ENCODE measurements at regions not wholly inside any gene's neighbourhood (a gene's known extent, or its start where the extent isn't known, plus 50 kb on each side); places are given as distances from the start of the nearest gene placed in this dataset.

DNA sequence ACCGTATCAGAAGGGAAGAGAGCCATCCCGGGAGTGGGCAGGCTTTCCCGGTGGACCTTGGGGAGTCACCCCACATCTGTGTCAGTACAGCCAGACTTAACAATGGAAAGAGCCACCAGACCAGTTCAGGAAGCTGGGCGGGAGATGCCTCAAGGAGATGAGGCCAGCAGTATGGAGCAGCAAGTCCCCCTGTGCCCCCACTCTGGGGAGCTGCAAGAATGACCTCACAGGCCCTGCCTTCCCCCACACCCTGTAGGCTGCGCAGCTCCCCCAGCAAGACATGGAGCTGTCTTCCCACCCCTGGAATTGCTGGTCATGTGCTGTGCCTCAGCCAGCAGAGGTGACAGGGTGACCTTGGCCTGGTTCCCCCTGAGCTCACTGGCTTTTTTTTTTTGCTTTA is 76.8 kb upstream of the INSIG1 start (continued):
- TF ChIP-seq ZNF274 (IDR thresholded peaks at IDR 0.05; ENCODE audit: low read depth, low read length) = no peak

DNA sequence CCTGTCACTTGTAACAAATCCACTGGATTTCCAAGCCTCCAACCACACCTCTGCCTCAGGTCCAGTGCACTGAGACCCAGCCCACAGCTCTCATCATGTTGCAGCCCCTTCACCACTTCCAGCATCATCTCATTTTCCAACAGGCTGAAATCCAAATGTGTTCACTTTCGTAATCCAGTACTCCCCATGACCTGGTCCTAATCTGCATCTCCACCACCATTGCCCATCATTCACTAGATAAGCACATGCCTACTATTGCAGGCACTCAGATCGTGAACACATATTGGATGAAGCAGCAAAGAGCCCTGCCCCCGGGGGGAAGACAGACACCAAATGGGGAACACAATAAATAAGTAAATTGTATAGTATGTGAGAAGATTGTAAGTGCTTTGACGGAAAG is 76.1 kb upstream of the INSIG1 start:
- intact Hi-C loops (cut with micrococcal nuclease) = no loop called here
- Histone ChIP-seq H3K79me2 (ENCODE audit: insufficient read depth, low read length) (no peaks in the 10 kb centered on the region), H3K27me3 (ENCODE audit: insufficient read depth, low read length) (no peaks in the 10 kb centered on the region), H3K9me3 (ENCODE audit: control insufficient read depth in 1 of 2, insufficient read depth in 1 of 2, low read depth in 1 of 2, low read length in 2 of 2) (no peaks in the 10 kb centered on the region), H3K4me3 (replicated peaks in 1 of 2; ENCODE audit: low read depth in 1 of 2, low read length in 2 of 2) (no peak overlapping the region), H4K20me1 (ENCODE audit: insufficient read depth) (no peaks in the 10 kb centered on the region), H2AFZ (ENCODE audit: low read depth, low read length, poor library complexity, severe bottlenecking) (no peak overlapping the region), H3K36me3 (ENCODE audit: control insufficient read depth in 1 of 2, insufficient read depth in 2 of 2, low read length in 2 of 2) (no peaks in the 10 kb centered on the region), H3K4me2 (ENCODE audit: low read length) (no peak overlapping the region), H3K9ac (ENCODE audit: low read length) (no peak overlapping the region), H3K9me2 (ENCODE audit: insufficient read depth) (no peaks in the 10 kb centered on the region), H3K4me1 (ENCODE audit: control insufficient read depth in 1 of 2, insufficient read depth in 2 of 2, low read length in 2 of 2) (peaks cover 0 to 3% of the 10 kb centered on the region in 2 experiments; a peak in 1 of 4 replicates), H3K27ac (ENCODE audit: low read depth, low read length) (no peak overlapping the region)
- TF ChIP-seq YY1 (IDR thresholded peaks at IDR 0.05; ENCODE audit: extremely low read depth, insufficient replicate concordance, low read depth, low read length) = no peak
- TF ChIP-seq POLR2A (IDR thresholded peaks at IDR 0.05; ENCODE audit: borderline replicate concordance, extremely low read depth, insufficient read depth, insufficient read length) = no peak
- TF ChIP-seq SRF (IDR thresholded peaks at IDR 0.05; ENCODE audit: low read depth) = no peak
- no peak for TF ChIP-seq TCF7L2 (IDR thresholded peaks at IDR 0.05; ENCODE audit: borderline replicate concordance, extremely low read depth, insufficient read depth, insufficient read length)
- TF ChIP-seq, protein P1, sequence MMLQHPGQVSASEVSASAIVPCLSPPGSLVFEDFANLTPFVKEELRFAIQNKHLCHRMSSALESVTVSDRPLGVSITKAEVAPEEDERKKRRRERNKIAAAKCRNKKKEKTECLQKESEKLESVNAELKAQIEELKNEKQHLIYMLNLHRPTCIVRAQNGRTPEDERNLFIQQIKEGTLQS (IDR thresholded peaks at IDR 0.05) = no peak
- no peak for TF ChIP-seq SP1 (IDR thresholded peaks at IDR 0.05; ENCODE audit: low read depth)
- TF ChIP-seq EZH2phosphoT487 (IDR thresholded peaks at IDR 0.05; ENCODE audit: borderline replicate concordance) = no peak
- TF ChIP-seq ZNF274 (IDR thresholded peaks at IDR 0.05; ENCODE audit: low read depth, low read length) = no peak
- TF ChIP-seq, protein P2, sequence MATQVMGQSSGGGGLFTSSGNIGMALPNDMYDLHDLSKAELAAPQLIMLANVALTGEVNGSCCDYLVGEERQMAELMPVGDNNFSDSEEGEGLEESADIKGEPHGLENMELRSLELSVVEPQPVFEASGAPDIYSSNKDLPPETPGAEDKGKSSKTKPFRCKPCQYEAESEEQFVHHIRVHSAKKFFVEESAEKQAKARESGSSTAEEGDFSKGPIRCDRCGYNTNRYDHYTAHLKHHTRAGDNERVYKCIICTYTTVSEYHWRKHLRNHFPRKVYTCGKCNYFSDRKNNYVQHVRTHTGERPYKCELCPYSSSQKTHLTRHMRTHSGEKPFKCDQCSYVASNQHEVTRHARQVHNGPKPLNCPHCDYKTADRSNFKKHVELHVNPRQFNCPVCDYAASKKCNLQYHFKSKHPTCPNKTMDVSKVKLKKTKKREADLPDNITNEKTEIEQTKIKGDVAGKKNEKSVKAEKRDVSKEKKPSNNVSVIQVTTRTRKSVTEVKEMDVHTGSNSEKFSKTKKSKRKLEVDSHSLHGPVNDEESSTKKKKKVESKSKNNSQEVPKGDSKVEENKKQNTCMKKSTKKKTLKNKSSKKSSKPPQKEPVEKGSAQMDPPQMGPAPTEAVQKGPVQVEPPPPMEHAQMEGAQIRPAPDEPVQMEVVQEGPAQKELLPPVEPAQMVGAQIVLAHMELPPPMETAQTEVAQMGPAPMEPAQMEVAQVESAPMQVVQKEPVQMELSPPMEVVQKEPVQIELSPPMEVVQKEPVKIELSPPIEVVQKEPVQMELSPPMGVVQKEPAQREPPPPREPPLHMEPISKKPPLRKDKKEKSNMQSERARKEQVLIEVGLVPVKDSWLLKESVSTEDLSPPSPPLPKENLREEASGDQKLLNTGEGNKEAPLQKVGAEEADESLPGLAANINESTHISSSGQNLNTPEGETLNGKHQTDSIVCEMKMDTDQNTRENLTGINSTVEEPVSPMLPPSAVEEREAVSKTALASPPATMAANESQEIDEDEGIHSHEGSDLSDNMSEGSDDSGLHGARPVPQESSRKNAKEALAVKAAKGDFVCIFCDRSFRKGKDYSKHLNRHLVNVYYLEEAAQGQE (IDR thresholded peaks at IDR 0.05; ENCODE audit: low read depth) = no peak
- TF ChIP-seq CEBPB (IDR thresholded peaks at IDR 0.05; ENCODE audit: low read depth) = no peak
- no peak for TF ChIP-seq ELF1 (IDR thresholded peaks at IDR 0.05; ENCODE audit: borderline replicate concordance, low read depth)
- TF ChIP-seq, protein P3, sequence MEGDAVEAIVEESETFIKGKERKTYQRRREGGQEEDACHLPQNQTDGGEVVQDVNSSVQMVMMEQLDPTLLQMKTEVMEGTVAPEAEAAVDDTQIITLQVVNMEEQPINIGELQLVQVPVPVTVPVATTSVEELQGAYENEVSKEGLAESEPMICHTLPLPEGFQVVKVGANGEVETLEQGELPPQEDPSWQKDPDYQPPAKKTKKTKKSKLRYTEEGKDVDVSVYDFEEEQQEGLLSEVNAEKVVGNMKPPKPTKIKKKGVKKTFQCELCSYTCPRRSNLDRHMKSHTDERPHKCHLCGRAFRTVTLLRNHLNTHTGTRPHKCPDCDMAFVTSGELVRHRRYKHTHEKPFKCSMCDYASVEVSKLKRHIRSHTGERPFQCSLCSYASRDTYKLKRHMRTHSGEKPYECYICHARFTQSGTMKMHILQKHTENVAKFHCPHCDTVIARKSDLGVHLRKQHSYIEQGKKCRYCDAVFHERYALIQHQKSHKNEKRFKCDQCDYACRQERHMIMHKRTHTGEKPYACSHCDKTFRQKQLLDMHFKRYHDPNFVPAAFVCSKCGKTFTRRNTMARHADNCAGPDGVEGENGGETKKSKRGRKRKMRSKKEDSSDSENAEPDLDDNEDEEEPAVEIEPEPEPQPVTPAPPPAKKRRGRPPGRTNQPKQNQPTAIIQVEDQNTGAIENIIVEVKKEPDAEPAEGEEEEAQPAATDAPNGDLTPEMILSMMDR (IDR thresholded peaks at IDR 0.05 in 2 of 3, conservative IDR thresholded peaks at IDR 0.05 in 1 of 3; ENCODE audit: borderline replicate concordance in 1 of 3, insufficient read depth in 1 of 3, low read depth in 2 of 3, low read length in 2 of 3) = no peak
- no peak for TF ChIP-seq JUND (IDR thresholded peaks at IDR 0.05)
- TF ChIP-seq POLR2AphosphoS5 (IDR thresholded peaks at IDR 0.05; ENCODE audit: low read depth, low read length) = no peak
- TF ChIP-seq, protein P4, sequence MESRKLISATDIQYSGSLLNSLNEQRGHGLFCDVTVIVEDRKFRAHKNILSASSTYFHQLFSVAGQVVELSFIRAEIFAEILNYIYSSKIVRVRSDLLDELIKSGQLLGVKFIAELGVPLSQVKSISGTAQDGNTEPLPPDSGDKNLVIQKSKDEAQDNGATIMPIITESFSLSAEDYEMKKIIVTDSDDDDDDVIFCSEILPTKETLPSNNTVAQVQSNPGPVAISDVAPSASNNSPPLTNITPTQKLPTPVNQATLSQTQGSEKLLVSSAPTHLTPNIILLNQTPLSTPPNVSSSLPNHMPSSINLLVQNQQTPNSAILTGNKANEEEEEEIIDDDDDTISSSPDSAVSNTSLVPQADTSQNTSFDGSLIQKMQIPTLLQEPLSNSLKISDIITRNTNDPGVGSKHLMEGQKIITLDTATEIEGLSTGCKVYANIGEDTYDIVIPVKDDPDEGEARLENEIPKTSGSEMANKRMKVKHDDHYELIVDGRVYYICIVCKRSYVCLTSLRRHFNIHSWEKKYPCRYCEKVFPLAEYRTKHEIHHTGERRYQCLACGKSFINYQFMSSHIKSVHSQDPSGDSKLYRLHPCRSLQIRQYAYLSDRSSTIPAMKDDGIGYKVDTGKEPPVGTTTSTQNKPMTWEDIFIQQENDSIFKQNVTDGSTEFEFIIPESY (IDR thresholded peaks at IDR 0.05; ENCODE audit: extremely low read depth, insufficient replicate concordance, low read length) = no peak
- TF ChIP-seq, protein P5, sequence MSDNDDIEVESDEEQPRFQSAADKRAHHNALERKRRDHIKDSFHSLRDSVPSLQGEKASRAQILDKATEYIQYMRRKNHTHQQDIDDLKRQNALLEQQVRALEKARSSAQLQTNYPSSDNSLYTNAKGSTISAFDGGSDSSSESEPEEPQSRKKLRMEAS (IDR thresholded peaks at IDR 0.05) = no peak
- TF ChIP-seq FOSL1 (IDR thresholded peaks at IDR 0.05; ENCODE audit: low read depth) = no peak
- no peak for TF ChIP-seq ZFX (IDR thresholded peaks at IDR 0.05)
- no TSS peak for BruUV-seq (replicated peaks)
- no peak for DNase-seq (ENCODE audit: low read depth, low spot score)
- ChIA-PET CTCF (no interaction called here), RAD21 (ENCODE audit: low non-redundant PET in 1 of 2, low total read pairs in 2 of 2, uncharacterized antibody in 2 of 2, unreplicated experiment in 2 of 2) (no interaction called here), POLR2A (no interaction called here)
- no peak for ATAC-seq
